ENCODE measurements at regions not wholly inside any gene's neighbourhood (a gene's known extent, or its start where the extent isn't known, plus 50 kb on each side); places are given as distances from the start of the nearest gene placed in this dataset.

DNA sequence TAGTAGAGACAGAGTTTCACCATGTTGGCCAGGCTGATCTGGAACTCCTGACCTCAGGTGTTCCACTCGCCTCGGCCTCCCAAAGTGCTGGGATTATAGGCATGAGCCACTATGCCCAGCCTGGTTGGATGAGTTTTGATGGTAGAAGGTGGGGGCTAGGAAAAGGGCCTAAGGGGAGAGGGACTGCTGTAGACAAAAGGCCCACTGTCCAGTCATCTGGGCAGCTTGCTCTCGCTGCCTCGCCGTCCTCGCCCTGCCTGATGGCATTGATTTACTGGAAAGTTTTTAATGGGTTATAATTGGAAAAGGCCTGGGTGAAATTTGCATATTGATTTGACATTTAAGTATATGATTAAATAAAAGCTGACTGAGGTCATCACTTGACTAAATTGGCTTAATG, 175.1 kb upstream of the CSF3R start:
- TF ChIP-seq POLR2AphosphoS5 (IDR thresholded peaks at IDR 0.05; ENCODE audit: borderline replicate concordance, low read depth, low read length) (no peak), EZH2 (IDR thresholded peaks at IDR 0.05) (no peak), FOXP2 (optimal IDR thresholded peaks at IDR 0.05; ENCODE audit: control extremely low read depth, extremely low read length, insufficient read depth) (no peak)
